Heart left ventricle (tissue), 16 donors: ENCODE measurements at regions not wholly inside any gene's neighbourhood (a gene's known extent, or its start where the extent isn't known, plus 50 kb on each side); places are given as distances from the start of the nearest gene placed in this dataset.

Experiments
- ATAC-seq, 4 donors: fragments of 200-7000 bp; cut with Tn5 transposase; one replicate each; pipeline ENCODE4 v1.9.1; 2020 to 2022; ENCODE audit warnings: moderate library complexity in 4 of 4, mild to moderate bottlenecking in 3 of 4, moderate number of reproducible peaks in 1 of 4
- DNase-seq, 5 donors: peaks; one replicate each; pipeline ENCODE4 v3.0.0-alpha.2; 2020
- H3K27ac ChIP-seq, 12 donors: fragments of 200-600 bp; sonication (generic) in 4 of 12; one replicate each; pipeline versions ENCODE4 v1.5.0 to v1.8.0; 2016 to 2022; ENCODE audit warnings: mild to moderate bottlenecking in 2 of 12
- H3K27me3 ChIP-seq, 9 donors: fragments of 200-600 bp; sonication (generic) in 2 of 9; one replicate each; pipeline versions ENCODE4 v1.5.1 to v1.8.0; 2016 to 2022; ENCODE audit warnings: mild to moderate bottlenecking in 3 of 9
- H3K36me3 ChIP-seq, 9 donors: fragments of 200-600 bp; sonication (generic) in 2 of 9; one replicate each; pipeline versions ENCODE4 v1.5.0 to v1.8.0; 2018 to 2022; ENCODE audit warnings: mild to moderate bottlenecking in 2 of 9
- H3K4me1 ChIP-seq, 12 donors: fragments of 200-600 bp; sonication (generic) in 4 of 12; one replicate each; pipeline versions ENCODE4 v1.5.0 to v1.8.0; 2016 to 2022; ENCODE audit warnings: mild to moderate bottlenecking in 3 of 12
- H3K4me3 ChIP-seq, 12 donors: fragments of 200-600 bp; sonication (generic) in 4 of 12; one replicate each; pipeline versions ENCODE4 v1.5.0 to v1.8.0; 2017 to 2022; ENCODE audit warnings: mild to moderate bottlenecking in 9 of 12, moderate library complexity in 4 of 12
- H3K9me3 ChIP-seq, 12 donors: fragments of 200-600 bp; sonication (generic) in 4 of 12; one replicate each; pipeline versions ENCODE4 v1.5.0 to v1.8.0; 2016 to 2022; ENCODE audit warnings: mild to moderate bottlenecking in 1 of 12
- CTCF ChIP-seq, 12 donors: fragments of 200-600 bp; sonication (generic) in 4 of 12; IDR thresholded peaks; one replicate each; pipeline versions ENCODE4 v1.5.0 to v1.8.0; 2018 to 2022; ENCODE audit warnings: antibody characterized with exemption in 12 of 12, mild to moderate bottlenecking in 5 of 12
- POLR2A ChIP-seq, 2 donors: fragments of 450-650 bp; IDR thresholded peaks; one replicate each; pipeline ENCODE4 v1.6.1; 2017; ENCODE audit warnings: antibody characterized with exemption in 2 of 2, mild to moderate bottlenecking in 2 of 2, moderate library complexity in 2 of 2
- WGBS, 4 donors: extraction: QIAGEN DNeasy Blood & Tissue Kit in 2 of 4; methylation state at CpG; one replicate each; pipeline versions ENCODE4 v1.1.5 to v1.1.7; 2013 to 2018; 5-methylcytosine and 5-hydroxymethylcytosine counted together
- intact Hi-C, 10 donors: fragments of 100-400 bp; cut with DNase I; formaldehyde crosslinking; loops; one replicate each; pipeline versions ENCODE4 v1.11.1 to v1.14.2; 2022
- donor health status: ischemic (EF 13 %, LVEDD 7.1; RV severe dilation, severe dysfunction).
- donor health status: healthy with polysubstance abuse.
- donor health status: DM: no; HTN: yes; CAD: no.
- donor health status: DM: no; HTN: no; CAD: no.
- donor health status: ischemic (EF 25% LVEDD 6.9; RV normal size, moderate dysfunction).
- donor health status: ischemic (EF 25% LVEDD 5.7; RV mildly dilated, moderate dysfunction).
- donor health status: healthy.
- donor health status: DM: yes; HTN: yes; CAD: no.
- donor health status: ischemic (EF 35%, LVEDD 5.7; RV mildly dilated, moderate dysfunction).
- donor health status: nonischemic (EF 11% LVEDD 7.7; RV severe dilation, severe dysfunction).
- donor health status: DM: yes; HTN: yes; CAD: no.
- donor health status: PGD.
- donor health status: ischemic (EF 29% LVEDD 5.4; RV normal size, mild dysfunction).
- donor health status: nonischemic (EF 23%, LVEDD 6.1; RV moderate dilation, normal function).

GRCh38 chr5:7105358-7105757 is 290.6 kb upstream of the ADCY2 start:
- 50 to 73% (median 55%) methylated on average over 5 of the region's 5 CpGs for WGBS, 4 donors
- Histone ChIP-seq H3K4me3 (no peak overlapping the region), H3K27ac (no peak overlapping the region), H3K4me1 (no peaks in the 10 kb centered on the region), H3K36me3 (no peaks in the 10 kb centered on the region), H3K9me3 (no peaks in the 10 kb centered on the region), H3K27me3 (no peaks in the 10 kb centered on the region)
- TF ChIP-seq POLR2A (IDR thresholded peaks at IDR 0.05) (no peak), CTCF (IDR thresholded peaks at IDR 0.05) (no peak)
- ATAC-seq: no peak
- intact Hi-C loops: no loop called here
- no peak for DNase-seq

GRCh38 chr5:7117961-7118360 is 278.0 kb upstream of the ADCY2 start:
- TF ChIP-seq CTCF (IDR thresholded peaks at IDR 0.05) (no peak), POLR2A (IDR thresholded peaks at IDR 0.05) (no peak)
- DNase-seq (no peak), ATAC-seq (no peak)
- 76 to 78% (median 77%) methylated on average over 6 of the region's 6 CpGs for WGBS, 4 donors
- no peaks in the 10 kb centered on the region for H3K27me3 ChIP-seq
- no peaks in the 10 kb centered on the region for H3K36me3 ChIP-seq
- intact Hi-C loops: no loop called here
- H3K9me3 ChIP-seq: peaks cover 0 to 20% (median 0%) of the 10 kb centered on the region in 12 donors
- no peaks in the 10 kb centered on the region for H3K4me1 ChIP-seq
- no peak overlapping the region for H3K27ac ChIP-seq
- no peak overlapping the region for H3K4me3 ChIP-seq

- TF ChIP-seq CTCF (IDR thresholded peaks at IDR 0.05): no peak
- TF ChIP-seq POLR2A (IDR thresholded peaks at IDR 0.05): no peak
- DNase-seq (no peak), ATAC-seq (no peak)
- WGBS, 4 donors: 71 to 80% (median 74%) methylated on average over 4 of the region's 4 CpGs
- peaks cover 0 to 3% (median 0%) of the 10 kb centered on the region in 12 donors for H3K9me3 ChIP-seq
- no peak overlapping the region for H3K4me3 ChIP-seq
- H3K4me1 ChIP-seq: no peaks in the 10 kb centered on the region
- H3K27ac ChIP-seq: no peak overlapping the region
- intact Hi-C loops: no loop called here
- H3K27me3 ChIP-seq: no peaks in the 10 kb centered on the region
- no peaks in the 10 kb centered on the region for H3K36me3 ChIP-seq
Observed at GRCh38 chr5:7131680-7132079, 264.3 kb upstream of the ADCY2 start.

GRCh38 chr5:7146886-7147285 is 249.1 kb upstream of the ADCY2 start:
- DNase-seq (no peak), ATAC-seq (no peak)
- no peak for TF ChIP-seq POLR2A (IDR thresholded peaks at IDR 0.05)
- no peak for TF ChIP-seq CTCF (IDR thresholded peaks at IDR 0.05)
- Histone ChIP-seq H3K36me3 (no peaks in the 10 kb centered on the region), H3K4me3 (no peak overlapping the region), H3K27me3 (no peaks in the 10 kb centered on the region), H3K27ac (no peak overlapping the region), H3K9me3 (peaks cover 0 to 4% (median 0%) of the 10 kb centered on the region in 12 donors), H3K4me1 (no peaks in the 10 kb centered on the region)
- intact Hi-C loops: no loop called here
- WGBS, 4 donors: 50 to 71% (median 56%) methylated on average over 1 of the region's 1 CpG
